IMR-90 (cell line): ENCODE measurements at regions not wholly inside any gene's neighbourhood (a gene's known extent, or its start where the extent isn't known, plus 50 kb on each side); places are given as distances from the start of the nearest gene placed in this dataset.

Experiments used
- ATAC-seq: fragments of 200-7000 bp; cut with Tn5 transposase; 2 replicates; pipeline ENCODE4 v1.9.1; 2020; ENCODE audit warnings: low read depth, mild to moderate bottlenecking, moderate library complexity
- BruUV-seq: library from RNA; stranded (reverse); fragments of 400-500 nt; replicated peaks from 2 replicates; lab custom pipeline; 2021; lab: Mats Ljungman, UMichigan
- CTCF ChIA-PET: fragments of 300-600 bp; formaldehyde crosslinking; extraction: SDS; loops from one replicate; lab custom pipeline; 2021; ENCODE audit warnings: antibody characterized with exemption; lab: Yijun Ruan, JAX
- POLR2A ChIA-PET: fragments of 300-600 bp; sonication (Branson Sonifier 250); formaldehyde crosslinking; loops from one replicate; lab custom pipeline; 2022; ENCODE audit warnings: antibody characterized with exemption; ENCODE audit not compliant: unreplicated experiment; lab: Charles Lee
- DNase-seq: peaks from one replicate; pipeline ENCODE4 v3.0.0; 2013
- H2AFZ ChIP-seq: replicated peaks from 2 replicates; pipeline ENCODE3; 2013; ENCODE audit warnings: low read length, mild to moderate bottlenecking; ENCODE audit not compliant: poor library complexity
- H2AK5ac ChIP-seq: 2 replicates; pipeline ENCODE4 v1.6.1; 2013; ENCODE audit warnings: low read depth, low read length, inconsistent platforms
- H2AK9ac ChIP-seq: replicated peaks from 2 replicates; pipeline ENCODE3; 2013; ENCODE audit warnings: mild to moderate bottlenecking, low read depth, low read length, moderate library complexity; ENCODE audit not compliant: poor library complexity
- H2BK120ac ChIP-seq: 2 replicates; pipeline ENCODE4 v1.6.1; 2013; ENCODE audit warnings: low read depth, low read length, inconsistent platforms
- H2BK15ac ChIP-seq: 3 replicates; pipeline ENCODE4 v1.6.1; 2013; ENCODE audit warnings: low read depth, low read length, inconsistent platforms
- H2BK20ac ChIP-seq: 2 replicates; pipeline ENCODE4 v1.6.1; 2013; ENCODE audit warnings: low read depth, mild to moderate bottlenecking, inconsistent platforms, low read length, moderate library complexity
- H2BK5ac ChIP-seq: 2 replicates; pipeline ENCODE4 v1.6.1; 2013; ENCODE audit warnings: mild to moderate bottlenecking, low read depth, low read length, inconsistent platforms; ENCODE audit not compliant: poor library complexity, severe bottlenecking
- H3K14ac ChIP-seq: replicated peaks from 2 replicates; pipeline ENCODE4 v1.6.1; 2013; ENCODE audit warnings: low read depth, low read length, inconsistent platforms
- H3K18ac ChIP-seq: 2 replicates; pipeline ENCODE4 v1.6.1; 2013; ENCODE audit warnings: low read depth, low read length, control low read depth
- H3K23ac ChIP-seq: 2 replicates; pipeline ENCODE4 v1.6.1; 2013; ENCODE audit warnings: low read depth, low read length, inconsistent platforms
- H3K27ac ChIP-seq: 2 replicates; pipeline ENCODE4 v1.5.1; 2013; ENCODE audit warnings: mild to moderate bottlenecking, control low read depth, low read length; ENCODE audit not compliant: insufficient read depth
- H3K27me3 ChIP-seq: 2 replicates; pipeline ENCODE4 v1.6.1; 2013; ENCODE audit warnings: low read length; ENCODE audit not compliant: control insufficient read depth, insufficient read depth
- H3K36me3 ChIP-seq: 2 replicates; pipeline ENCODE4 v1.6.1; 2013; ENCODE audit warnings: low read length, mixed read lengths; ENCODE audit not compliant: control insufficient read depth, insufficient read depth
- H3K4ac ChIP-seq: 2 replicates; pipeline ENCODE4 v1.6.1; 2013; ENCODE audit warnings: low read depth, low read length, inconsistent platforms
- H3K4me1 ChIP-seq: 2 replicates; pipeline ENCODE4 v1.6.1; 2013; ENCODE audit warnings: low read length, mixed read lengths; ENCODE audit not compliant: control insufficient read depth, insufficient read depth
- H3K4me2 ChIP-seq: 2 replicates; pipeline ENCODE4 v1.6.1; 2013; ENCODE audit warnings: low read depth, mild to moderate bottlenecking, control low read depth, low read length, moderate library complexity
- H3K4me3 ChIP-seq: 2 replicates; pipeline ENCODE4 v1.5.1; 2013; ENCODE audit warnings: low read depth, mild to moderate bottlenecking, control low read depth, low read length, moderate library complexity; ENCODE audit not compliant: insufficient read depth
- H3K56ac ChIP-seq: 2 replicates; pipeline ENCODE4 v1.6.1; 2013; ENCODE audit warnings: low read length, inconsistent platforms; ENCODE audit not compliant: insufficient read depth; ENCODE audit errors: extremely low read depth
- H3K79me1 ChIP-seq, 2 experiments: 2 replicates each; pipeline ENCODE4 v1.6.1; 2013; ENCODE audit warnings: low read length in 2 of 2, inconsistent platforms in 1 of 2, low read depth in 1 of 2
- H3K9ac ChIP-seq: 2 replicates; pipeline ENCODE4 v1.6.1; 2013; ENCODE audit warnings: low read depth, low read length, control low read depth
- H3K9me1 ChIP-seq: 2 replicates; pipeline ENCODE4 v1.6.1; 2013; ENCODE audit warnings: low read length, inconsistent platforms; ENCODE audit not compliant: insufficient read depth
- H3K9me3 ChIP-seq: 2 replicates; pipeline ENCODE4 v1.6.1; 2013; ENCODE audit warnings: low read length; ENCODE audit not compliant: control insufficient read depth, insufficient read depth
- H4K20me1 ChIP-seq: 2 replicates; pipeline ENCODE4 v1.6.1; 2013; ENCODE audit warnings: low read length, inconsistent platforms; ENCODE audit not compliant: insufficient read depth
- H4K5ac ChIP-seq: 2 replicates; pipeline ENCODE4 v1.6.1; 2013; ENCODE audit warnings: mild to moderate bottlenecking, low read depth, low read length, control low read depth
- H4K8ac ChIP-seq, 2 experiments: 2 replicates each; pipeline ENCODE4 v1.6.1; 2013; ENCODE audit warnings: low read depth in 2 of 2, low read length in 2 of 2, control low read depth in 1 of 2, inconsistent platforms in 1 of 2
- H4K91ac ChIP-seq: 2 replicates; pipeline ENCODE4 v1.6.1; 2013; ENCODE audit warnings: low read depth, low read length, inconsistent platforms; ENCODE audit not compliant: insufficient read depth
- CEBPB ChIP-seq: IDR thresholded peaks from 2 replicates; pipeline ENCODE4 v1.6.1; 2012; ENCODE audit warnings: low read depth, low read length, improper control_type of control experiment
- CHD1 ChIP-seq: IDR thresholded peaks from 2 replicates; pipeline ENCODE4 v1.6.1; 2012; ENCODE audit warnings: low read depth, low read length, improper control_type of control experiment
- CTCF ChIP-seq: conservative IDR thresholded peaks from 2 replicates; pipeline ENCODE4 v1.5.1; 2012; ENCODE audit warnings: mild to moderate bottlenecking, low read depth, low read length, improper control_type of control experiment
- MAFK ChIP-seq: IDR thresholded peaks from 2 replicates; pipeline ENCODE4 v1.6.1; 2012; ENCODE audit warnings: low read depth, low read length, improper control_type of control experiment
- MAZ ChIP-seq: IDR thresholded peaks from 2 replicates; pipeline ENCODE4 v1.6.1; 2012; ENCODE audit warnings: low read depth, mild to moderate bottlenecking, low read length, improper control_type of control experiment, moderate library complexity, borderline replicate concordance
- MXI1 ChIP-seq: IDR thresholded peaks from 2 replicates; pipeline ENCODE4 v1.6.1; 2012; ENCODE audit warnings: low read depth, mild to moderate bottlenecking, low read length, moderate library complexity, borderline replicate concordance
- NFE2L2 ChIP-seq: fragments of 150-350 bp; IDR thresholded peaks from 2 replicates; pipeline ENCODE4 v1.6.1; 2016; ENCODE audit warnings: low read depth, mild to moderate bottlenecking, low read length
- POLR2A ChIP-seq: IDR thresholded peaks from 2 replicates; pipeline ENCODE4 v1.6.1; 2012; ENCODE audit warnings: mild to moderate bottlenecking, low read depth, low read length
- RAD21 ChIP-seq: IDR thresholded peaks from 2 replicates; pipeline ENCODE4 v1.6.1; 2012; ENCODE audit warnings: low read length, improper control_type of control experiment
- RCOR1 ChIP-seq: IDR thresholded peaks from 2 replicates; pipeline ENCODE4 v1.6.1; 2012; ENCODE audit warnings: mild to moderate bottlenecking, low read length, improper control_type of control experiment; ENCODE audit not compliant: insufficient replicate concordance
- RFX5 ChIP-seq: IDR thresholded peaks from 2 replicates; pipeline ENCODE4 v1.8.0; 2012; ENCODE audit warnings: low read depth, mild to moderate bottlenecking, low read length, moderate library complexity
- SMC3 ChIP-seq: fragments of 150-350 bp; IDR thresholded peaks from 2 replicates; pipeline ENCODE4 v1.6.1; 2016; ENCODE audit warnings: low read depth, mild to moderate bottlenecking, antibody characterized with exemption, low read length, moderate library complexity
- dilution Hi-C: fragments of 300-500 bp; cut with HindIII; formaldehyde crosslinking; loops from one replicate; pipeline ENCODE4 v1.14.3; 2018; ENCODE audit warnings: low sequenced_read_pairs; ENCODE audit not compliant: unreplicated experiment
- in situ Hi-C: fragments of 300-500 bp; cut with MboI; formaldehyde crosslinking; loops from 3 replicates; pipeline ENCODE4 v1.14.3; 2019; ENCODE audit warnings: low sequenced_read_pairs, inconsistent platforms, mixed read lengths
- intact Hi-C: fragments of 100-400 bp; cut with micrococcal nuclease; formaldehyde crosslinking; loops from 2 replicates; pipeline ENCODE4 v1.10.0; 2022

- H3K27ac ChIP-seq, result no peak overlapping the region
- no peak overlapping the region for H3K4me2 ChIP-seq
- ChIA-PET CTCF (no interaction called here), POLR2A (no interaction called here)
- no peak overlapping the region for H2AFZ ChIP-seq
- H2BK5ac ChIP-seq, result no peak overlapping the region
- H2AK5ac ChIP-seq, result no peak overlapping the region
- dilution Hi-C loops (no loop called here), in situ Hi-C loops (no loop called here), intact Hi-C loops (no loop called here)
- no peaks in the 10 kb centered on the region for H3K9me1 ChIP-seq
- H3K9ac ChIP-seq, result no peak overlapping the region
- no peaks in the 10 kb centered on the region for H3K36me3 ChIP-seq
- ATAC-seq (no peak), DNase-seq (no peak)
- no peak overlapping the region for H4K91ac ChIP-seq
- no peaks in the 10 kb centered on the region for H4K20me1 ChIP-seq
- no peak overlapping the region for H3K4me3 ChIP-seq
- no peaks in the 10 kb centered on the region for H3K79me1 ChIP-seq
- no peak overlapping the region for H4K5ac ChIP-seq
- no peaks in the 10 kb centered on the region for H3K27me3 ChIP-seq
- no peak overlapping the region for H2BK120ac ChIP-seq
- no peak overlapping the region for H3K56ac ChIP-seq
- H3K4me1 ChIP-seq, result no peaks in the 10 kb centered on the region
- BruUV-seq, result no TSS peak
- H3K14ac ChIP-seq, result no peak overlapping the region
- H3K9me3 ChIP-seq, result no peaks in the 10 kb centered on the region
- H2AK9ac ChIP-seq, result no peak overlapping the region
- no peak overlapping the region for H3K4ac ChIP-seq
- no peak overlapping the region for H2BK20ac ChIP-seq
- no peak overlapping the region for H4K8ac ChIP-seq
- no peak overlapping the region for H3K23ac ChIP-seq
- TF ChIP-seq MAFK (no peak), POLR2A (no peak), MAZ (no peak), CHD1 (no peak), CEBPB (no peak), RAD21 (no peak), RFX5 (no peak), MXI1 (no peak), NFE2L2 (no peak), RCOR1 (no peak), SMC3 (no peak), CTCF (no peak)
- no peak overlapping the region for H2BK15ac ChIP-seq
- H3K18ac ChIP-seq, result no peak overlapping the region
These were observed 429.8 kb upstream of the PDZRN3 start for GRCh38 chr3:74054566-74054965.
